ENCODE measurements at regions not wholly inside any gene's neighbourhood (a gene's known extent, or its start where the extent isn't known, plus 50 kb on each side); places are given as distances from the start of the nearest gene placed in this dataset.

- Histone ChIP-seq H3K27ac (no peak overlapping the region), H3K27me3 (ENCODE audit: insufficient read depth, low read depth) (no peaks in the 10 kb centered on the region), H3K9me3 (ENCODE audit: insufficient read depth, low read depth) (no peaks in the 10 kb centered on the region), H3K4me1 (replicated peaks; ENCODE audit: insufficient read depth) (no peaks in the 10 kb centered on the region), H3K9me2 (ENCODE audit: insufficient read depth) (no peaks in the 10 kb centered on the region), H3K79me2 (ENCODE audit: low read depth) (no peaks in the 10 kb centered on the region), H3K4me2 (no peak overlapping the region), H2AFZ (no peak overlapping the region), H4K20me1 (ENCODE audit: insufficient read depth) (no peaks in the 10 kb centered on the region), H3K4me3 (no peak overlapping the region), H3F3A (ENCODE audit: insufficient read depth, low read depth) (no peaks in the 10 kb centered on the region), H3K36me3 (ENCODE audit: low read depth) (no peaks in the 10 kb centered on the region)
- intact Hi-C loops (cut with micrococcal nuclease; ENCODE audit: unreplicated experiment), result no loop called here
- no TSS peak for BruUV-seq (replicated peaks)
- ChIA-PET CTCF (no interaction called here), POLR2A (ENCODE audit: unreplicated experiment) (no interaction called here)
- no peak for DNase-seq
- TF ChIP-seq EZH2 (IDR thresholded peaks at IDR 0.05; ENCODE audit: low read depth) (no peak), CTCF (conservative IDR thresholded peaks at IDR 0.05) (no peak)
Measured at GRCh38 chr18:10245846-10246175, 208.6 kb upstream of the APCDD1 start.

- CTCF ChIA-PET, result no interaction called here
- no peak overlapping the region for H3K27ac ChIP-seq
- no peaks in the 10 kb centered on the region for H4K20me1 ChIP-seq (ENCODE audit: insufficient read depth)
- no peaks in the 10 kb centered on the region for H3K9me2 ChIP-seq (ENCODE audit: insufficient read depth)
- TF ChIP-seq CTCF (conservative IDR thresholded peaks at IDR 0.05) (no peak), EZH2 (IDR thresholded peaks at IDR 0.05; ENCODE audit: low read depth) (no peak)
- no peak overlapping the region for H3K4me2 ChIP-seq
- H3K27me3 ChIP-seq (ENCODE audit: insufficient read depth, low read depth), result no peaks in the 10 kb centered on the region
- no peak overlapping the region for H2AFZ ChIP-seq
- BruUV-seq (replicated peaks), result no TSS peak
- H3F3A ChIP-seq (ENCODE audit: insufficient read depth, low read depth), result no peaks in the 10 kb centered on the region
- intact Hi-C loops (cut with micrococcal nuclease; ENCODE audit: unreplicated experiment), result no loop called here
- H3K4me3 ChIP-seq, result no peak overlapping the region
- no peaks in the 10 kb centered on the region for H3K36me3 ChIP-seq (ENCODE audit: low read depth)
- H3K4me1 ChIP-seq (replicated peaks; ENCODE audit: insufficient read depth), result no peaks in the 10 kb centered on the region
- POLR2A ChIA-PET (ENCODE audit: unreplicated experiment), result no interaction called here
- no peaks in the 10 kb centered on the region for H3K9me3 ChIP-seq (ENCODE audit: insufficient read depth, low read depth)
- no peaks in the 10 kb centered on the region for H3K79me2 ChIP-seq (ENCODE audit: low read depth)
- no peak for DNase-seq
Measured at GRCh38 chr18:10247021-10247741, 207.3 kb upstream of the APCDD1 start.

- H3K27ac ChIP-seq, result no peak overlapping the region
- H3K4me2 ChIP-seq, result no peak overlapping the region
- no peaks in the 10 kb centered on the region for H4K20me1 ChIP-seq (ENCODE audit: insufficient read depth)
- POLR2A ChIA-PET (ENCODE audit: unreplicated experiment), result no interaction called here
- no peaks in the 10 kb centered on the region for H3K9me3 ChIP-seq (ENCODE audit: insufficient read depth, low read depth)
- TF ChIP-seq EZH2 (IDR thresholded peaks at IDR 0.05; ENCODE audit: low read depth) (no peak), CTCF (conservative IDR thresholded peaks at IDR 0.05) (no peak)
- no TSS peak for BruUV-seq (replicated peaks)
- no peaks in the 10 kb centered on the region for H3K27me3 ChIP-seq (ENCODE audit: insufficient read depth, low read depth)
- no peaks in the 10 kb centered on the region for H3K36me3 ChIP-seq (ENCODE audit: low read depth)
- no peak overlapping the region for H2AFZ ChIP-seq
- H3K4me1 ChIP-seq (replicated peaks; ENCODE audit: insufficient read depth), result no peaks in the 10 kb centered on the region
- H3F3A ChIP-seq (ENCODE audit: insufficient read depth, low read depth), result no peaks in the 10 kb centered on the region
- no peak overlapping the region for H3K4me3 ChIP-seq
- intact Hi-C loops (cut with micrococcal nuclease; ENCODE audit: unreplicated experiment), result no loop called here
- DNase-seq, result no peak
- CTCF ChIA-PET, result no interaction called here
- no peaks in the 10 kb centered on the region for H3K9me2 ChIP-seq (ENCODE audit: insufficient read depth)
- H3K79me2 ChIP-seq (ENCODE audit: low read depth), result no peaks in the 10 kb centered on the region
Measured at GRCh38 chr18:10247742-10248082, 206.7 kb upstream of the APCDD1 start.
